NB4 (cell line): ENCODE measurements at regions not wholly inside any gene's neighbourhood (a gene's known extent, or its start where the extent isn't known, plus 50 kb on each side); places are given as distances from the start of the nearest gene placed in this dataset.
"Not testable (repeated sequence)": the region's sequence is repeated elsewhere in the genome, so short reads cannot be mapped to it uniquely, and the experiment has no call there.

Experiments used
- DNase-seq: peaks from one replicate; pipeline ENCODE4 v3.0.0; 2010; ENCODE audit warnings: low read depth
- H3K4me3 ChIP-seq: one replicate; pipeline ENCODE4 v1.5.1; 2011; ENCODE audit warnings: mild to moderate bottlenecking, low read depth, low read length, moderate library complexity
- MYC ChIP-seq: IDR thresholded peaks from 2 replicates; pipeline ENCODE4 v1.6.1; 2011; ENCODE audit warnings: low read depth, low read length
- POLR2A ChIP-seq: IDR thresholded peaks from 2 replicates; pipeline ENCODE4 v1.6.1; 2011; ENCODE audit warnings: mild to moderate bottlenecking; ENCODE audit not compliant: insufficient read length; ENCODE audit errors: extremely low read depth
- TF ChIP-seq, protein P1 (sequence below): IDR thresholded peaks from one replicate; pipeline ENCODE4 v1.5.1; 2012; ENCODE audit warnings: low read depth, low read length
- TF ChIP-seq, protein P2 (sequence below): IDR thresholded peaks from 2 replicates; pipeline ENCODE4 v1.6.1; 2011; ENCODE audit warnings: low read depth, low read length

- no peak overlapping the region for H3K4me3 ChIP-seq
- TF ChIP-seq, protein P1, sequence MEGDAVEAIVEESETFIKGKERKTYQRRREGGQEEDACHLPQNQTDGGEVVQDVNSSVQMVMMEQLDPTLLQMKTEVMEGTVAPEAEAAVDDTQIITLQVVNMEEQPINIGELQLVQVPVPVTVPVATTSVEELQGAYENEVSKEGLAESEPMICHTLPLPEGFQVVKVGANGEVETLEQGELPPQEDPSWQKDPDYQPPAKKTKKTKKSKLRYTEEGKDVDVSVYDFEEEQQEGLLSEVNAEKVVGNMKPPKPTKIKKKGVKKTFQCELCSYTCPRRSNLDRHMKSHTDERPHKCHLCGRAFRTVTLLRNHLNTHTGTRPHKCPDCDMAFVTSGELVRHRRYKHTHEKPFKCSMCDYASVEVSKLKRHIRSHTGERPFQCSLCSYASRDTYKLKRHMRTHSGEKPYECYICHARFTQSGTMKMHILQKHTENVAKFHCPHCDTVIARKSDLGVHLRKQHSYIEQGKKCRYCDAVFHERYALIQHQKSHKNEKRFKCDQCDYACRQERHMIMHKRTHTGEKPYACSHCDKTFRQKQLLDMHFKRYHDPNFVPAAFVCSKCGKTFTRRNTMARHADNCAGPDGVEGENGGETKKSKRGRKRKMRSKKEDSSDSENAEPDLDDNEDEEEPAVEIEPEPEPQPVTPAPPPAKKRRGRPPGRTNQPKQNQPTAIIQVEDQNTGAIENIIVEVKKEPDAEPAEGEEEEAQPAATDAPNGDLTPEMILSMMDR, result no peak
- no peak for TF ChIP-seq POLR2A
- DNase-seq, result no peak
These were observed 1272.8 kb upstream of the ZEB2 start for GRCh38 chr2:145792745-145793144.

DNA sequence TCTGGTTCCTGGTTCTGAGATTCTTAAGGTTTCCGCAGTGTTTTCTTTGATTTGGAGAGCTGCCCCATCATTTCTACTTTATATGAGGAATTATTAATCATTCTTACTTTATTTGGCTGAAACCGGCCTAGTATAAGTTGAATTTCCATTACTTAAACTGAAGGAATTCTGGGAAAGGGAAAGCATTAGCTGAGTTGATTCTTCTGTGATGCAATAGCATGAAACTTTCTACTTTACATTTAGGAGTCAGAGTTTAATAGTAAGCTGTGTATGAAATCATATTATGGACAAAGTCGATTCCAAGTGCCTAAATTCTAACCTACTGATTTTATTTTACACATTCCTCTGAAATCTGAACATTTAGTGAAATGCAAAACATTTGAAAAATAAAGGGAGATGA is 1269.7 kb upstream of the ZEB2 start:
- no peak for DNase-seq
- TF ChIP-seq MYC, result no peak
- TF ChIP-seq, protein P1, result no peak
- TF ChIP-seq POLR2A, result no peak
- TF ChIP-seq, protein P2, sequence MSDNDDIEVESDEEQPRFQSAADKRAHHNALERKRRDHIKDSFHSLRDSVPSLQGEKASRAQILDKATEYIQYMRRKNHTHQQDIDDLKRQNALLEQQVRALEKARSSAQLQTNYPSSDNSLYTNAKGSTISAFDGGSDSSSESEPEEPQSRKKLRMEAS, result no peak
- no peak overlapping the region for H3K4me3 ChIP-seq

DNA sequence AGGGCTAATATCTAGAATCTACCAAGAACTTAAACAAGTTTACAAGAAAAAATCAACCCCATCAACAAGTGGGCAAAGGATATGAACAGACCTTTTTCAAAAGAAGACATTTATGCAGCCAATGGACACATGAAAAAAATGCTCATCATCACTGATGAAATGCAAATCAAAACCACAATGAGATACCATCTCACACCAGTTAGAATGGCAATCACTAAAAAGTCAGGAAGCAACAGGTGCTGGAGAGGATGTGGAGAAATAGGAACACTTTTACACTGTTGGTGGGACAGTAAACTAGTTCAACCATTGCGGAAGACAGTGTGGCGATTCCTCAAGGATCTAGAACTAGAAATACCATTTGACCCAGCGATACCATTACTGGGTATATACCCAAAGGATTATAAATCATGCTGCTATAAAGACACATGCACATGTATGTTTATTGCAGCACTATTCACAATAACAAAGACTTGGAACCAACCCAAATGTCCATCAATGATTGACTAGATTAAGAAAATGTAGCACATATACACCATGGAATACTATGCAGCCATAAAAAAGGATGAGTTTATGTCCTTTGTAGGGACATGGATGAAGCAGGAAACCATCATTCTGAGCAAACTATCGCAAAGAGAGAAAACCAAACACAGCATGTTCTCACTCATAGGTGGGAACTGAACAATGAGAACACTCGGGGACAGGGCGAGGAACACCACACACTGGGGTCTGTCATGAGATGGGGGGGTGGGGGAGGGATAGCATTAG is 1267.9 kb upstream of the ZEB2 start:
- not testable (repeated sequence) for H3K4me3 ChIP-seq, DNase-seq

DNA sequence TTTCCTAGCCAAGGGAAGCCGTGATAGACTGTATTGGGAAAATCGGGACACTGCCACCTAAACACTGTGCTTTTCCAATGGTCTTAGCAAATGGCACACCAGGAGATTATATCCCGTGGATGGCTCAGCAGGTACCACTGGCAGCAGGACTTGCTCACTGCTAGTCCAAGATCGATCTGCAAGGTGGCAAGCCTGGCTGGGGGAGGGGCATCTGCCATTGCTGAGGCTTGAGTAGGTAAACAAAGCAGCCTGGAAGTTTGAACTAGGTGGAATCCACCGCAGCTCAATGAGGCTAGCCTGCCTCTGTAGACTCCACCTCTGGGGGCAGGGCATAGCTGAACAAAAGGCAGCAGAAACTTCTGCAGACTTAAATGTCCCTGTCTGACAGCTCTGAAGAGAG is 1262.7 kb upstream of the ZEB2 start:
- H3K4me3 ChIP-seq, DNase-seq: not testable (repeated sequence)

GRCh38 chr2:145777914-145778313 is 1258.0 kb upstream of the ZEB2 start:
- TF ChIP-seq, protein P1, result no peak
- no peak for TF ChIP-seq MYC
- no peak for TF ChIP-seq POLR2A
- TF ChIP-seq, protein P2, result no peak
- H3K4me3 ChIP-seq, result no peak overlapping the region
- DNase-seq, result no peak

DNA sequence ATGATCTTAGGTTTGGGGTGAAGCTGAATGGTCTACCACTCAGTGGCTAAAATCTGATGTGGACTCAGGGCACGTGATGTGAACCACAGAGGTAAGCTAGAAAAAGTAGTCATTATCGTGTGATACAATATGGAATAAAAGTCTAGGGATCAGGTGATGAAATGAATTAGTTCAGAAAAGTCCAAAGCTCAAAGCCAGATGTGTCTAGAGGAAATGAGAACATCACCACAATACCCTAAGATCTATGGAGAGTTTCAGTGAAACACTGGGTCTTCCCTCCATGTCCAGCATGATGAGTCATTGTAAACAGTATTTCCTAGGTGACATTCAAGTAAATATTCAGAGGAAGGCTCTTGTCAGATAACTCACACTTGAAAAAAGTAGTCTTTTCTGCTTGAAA is 1257.4 kb upstream of the ZEB2 start:
- H3K4me3 ChIP-seq, result no peak overlapping the region
- no peak for TF ChIP-seq POLR2A
- TF ChIP-seq, protein P2, result no peak
- TF ChIP-seq MYC, result no peak
- TF ChIP-seq, protein P1, result no peak
- DNase-seq, result no peak

DNA sequence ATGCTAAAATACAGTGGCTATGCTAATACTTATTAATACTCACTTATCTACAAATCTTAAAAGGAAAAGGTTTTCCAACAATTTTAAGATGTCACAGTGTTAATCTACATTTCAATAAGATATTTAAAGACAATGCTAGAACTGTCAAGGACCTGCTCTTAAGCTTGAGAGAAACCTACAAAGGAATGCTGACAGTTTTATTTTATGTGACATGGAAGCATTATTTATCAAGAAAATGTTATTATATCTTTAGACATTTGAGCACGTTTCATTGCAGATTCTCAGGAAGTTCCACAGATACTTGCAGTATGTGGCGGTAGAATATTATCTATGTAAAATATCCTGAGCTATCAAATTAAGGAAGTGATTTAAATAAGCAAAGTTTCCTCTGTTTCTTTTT is 1255.7 kb upstream of the ZEB2 start:
- no peak for DNase-seq

More for the DNA sequence above, 1255.7 kb upstream of the ZEB2 start:
- no peak for TF ChIP-seq MYC
- TF ChIP-seq, protein P1, result no peak
- no peak for TF ChIP-seq POLR2A
- TF ChIP-seq, protein P2, result no peak
- no peak overlapping the region for H3K4me3 ChIP-seq
